ENCODE measurements at regions not wholly inside any gene's neighbourhood (a gene's known extent, or its start where the extent isn't known, plus 50 kb on each side); places are given as distances from the start of the nearest gene placed in this dataset.

GRCh38 chrX:13917507-13917906 is 100.6 kb upstream of the GPM6B start:
- TF ChIP-seq POLR2AphosphoS5 (IDR thresholded peaks at IDR 0.05; ENCODE audit: insufficient read depth in 1 of 2, low read depth in 1 of 2): no peak
- no peak for TF ChIP-seq POLR2A (IDR thresholded peaks at IDR 0.05)
- TF ChIP-seq, protein P1, sequence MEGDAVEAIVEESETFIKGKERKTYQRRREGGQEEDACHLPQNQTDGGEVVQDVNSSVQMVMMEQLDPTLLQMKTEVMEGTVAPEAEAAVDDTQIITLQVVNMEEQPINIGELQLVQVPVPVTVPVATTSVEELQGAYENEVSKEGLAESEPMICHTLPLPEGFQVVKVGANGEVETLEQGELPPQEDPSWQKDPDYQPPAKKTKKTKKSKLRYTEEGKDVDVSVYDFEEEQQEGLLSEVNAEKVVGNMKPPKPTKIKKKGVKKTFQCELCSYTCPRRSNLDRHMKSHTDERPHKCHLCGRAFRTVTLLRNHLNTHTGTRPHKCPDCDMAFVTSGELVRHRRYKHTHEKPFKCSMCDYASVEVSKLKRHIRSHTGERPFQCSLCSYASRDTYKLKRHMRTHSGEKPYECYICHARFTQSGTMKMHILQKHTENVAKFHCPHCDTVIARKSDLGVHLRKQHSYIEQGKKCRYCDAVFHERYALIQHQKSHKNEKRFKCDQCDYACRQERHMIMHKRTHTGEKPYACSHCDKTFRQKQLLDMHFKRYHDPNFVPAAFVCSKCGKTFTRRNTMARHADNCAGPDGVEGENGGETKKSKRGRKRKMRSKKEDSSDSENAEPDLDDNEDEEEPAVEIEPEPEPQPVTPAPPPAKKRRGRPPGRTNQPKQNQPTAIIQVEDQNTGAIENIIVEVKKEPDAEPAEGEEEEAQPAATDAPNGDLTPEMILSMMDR (IDR thresholded peaks at IDR 0.05): no peak

All from vagina (tissue), 2 donors.